Neural crest cell (in vitro differentiated cells): ENCODE measurements at regions not wholly inside any gene's neighbourhood (a gene's known extent, or its start where the extent isn't known, plus 50 kb on each side); places are given as distances from the start of the nearest gene placed in this dataset.

Experiments
- DNase-seq: peaks from one replicate; pipeline ENCODE4 v3.0.0; 2021; ENCODE audit warnings: low read depth, mixed read lengths, low spot score
- H3K27ac Mint-ChIP-seq: one replicate; pipeline ENCODE4 v1.8.0; 2021; ENCODE audit warnings: mild to moderate bottlenecking, mixed read lengths; ENCODE audit not compliant: unreplicated experiment
- H3K27me3 Mint-ChIP-seq: 2 replicates; pipeline ENCODE4 v1.8.0; 2021; ENCODE audit warnings: low read depth, mild to moderate bottlenecking, mixed read lengths
- H3K36me3 Mint-ChIP-seq: 2 replicates; pipeline ENCODE4 v1.8.0; 2021; ENCODE audit warnings: low read depth, mild to moderate bottlenecking, mixed read lengths
- H3K4me1 Mint-ChIP-seq: 2 replicates; pipeline ENCODE4 v1.8.0; 2021; ENCODE audit warnings: mixed read lengths
- H3K4me3 Mint-ChIP-seq: one replicate; pipeline ENCODE4 v1.8.0; 2021; ENCODE audit warnings: mild to moderate bottlenecking, mixed read lengths
- H3K9me3 Mint-ChIP-seq: 2 replicates; pipeline ENCODE4 v1.8.0; 2021; ENCODE audit warnings: mixed read lengths
- TF ChIP-seq, protein P1 (sequence below): fragments of 200-600 bp; sonication (generic); conservative IDR thresholded peaks from 2 replicates; pipeline ENCODE4 v1.5.0; 2021; ENCODE audit warnings: antibody characterized with exemption, mild to moderate bottlenecking

DNA sequence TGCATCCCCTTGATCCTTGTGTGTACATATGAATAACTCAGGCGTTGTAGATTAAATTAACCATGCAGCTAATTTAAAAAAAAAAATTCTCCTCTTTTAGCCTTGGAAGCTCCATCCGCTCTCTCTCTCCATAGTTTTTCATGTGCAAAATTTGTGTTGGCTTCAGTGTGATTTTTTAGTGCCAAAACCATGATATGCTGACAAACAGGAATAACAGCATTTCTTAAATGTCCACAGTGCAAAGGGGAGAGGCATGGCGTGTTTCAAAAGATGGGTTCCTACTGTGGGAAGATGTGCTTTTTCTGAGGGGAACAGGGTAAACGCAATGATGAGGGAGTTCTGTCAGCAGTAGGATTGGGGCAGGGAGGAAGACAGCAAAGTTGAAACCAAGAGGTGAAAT is 247.0 kb downstream of the ICOS start:
- no peak for DNase-seq
- H3K36me3 Mint-ChIP-seq: no peaks in the 10 kb centered on the region
- TF ChIP-seq, protein P1, sequence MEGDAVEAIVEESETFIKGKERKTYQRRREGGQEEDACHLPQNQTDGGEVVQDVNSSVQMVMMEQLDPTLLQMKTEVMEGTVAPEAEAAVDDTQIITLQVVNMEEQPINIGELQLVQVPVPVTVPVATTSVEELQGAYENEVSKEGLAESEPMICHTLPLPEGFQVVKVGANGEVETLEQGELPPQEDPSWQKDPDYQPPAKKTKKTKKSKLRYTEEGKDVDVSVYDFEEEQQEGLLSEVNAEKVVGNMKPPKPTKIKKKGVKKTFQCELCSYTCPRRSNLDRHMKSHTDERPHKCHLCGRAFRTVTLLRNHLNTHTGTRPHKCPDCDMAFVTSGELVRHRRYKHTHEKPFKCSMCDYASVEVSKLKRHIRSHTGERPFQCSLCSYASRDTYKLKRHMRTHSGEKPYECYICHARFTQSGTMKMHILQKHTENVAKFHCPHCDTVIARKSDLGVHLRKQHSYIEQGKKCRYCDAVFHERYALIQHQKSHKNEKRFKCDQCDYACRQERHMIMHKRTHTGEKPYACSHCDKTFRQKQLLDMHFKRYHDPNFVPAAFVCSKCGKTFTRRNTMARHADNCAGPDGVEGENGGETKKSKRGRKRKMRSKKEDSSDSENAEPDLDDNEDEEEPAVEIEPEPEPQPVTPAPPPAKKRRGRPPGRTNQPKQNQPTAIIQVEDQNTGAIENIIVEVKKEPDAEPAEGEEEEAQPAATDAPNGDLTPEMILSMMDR: no peak
- H3K27me3 Mint-ChIP-seq: no peaks in the 10 kb centered on the region
- H3K9me3 Mint-ChIP-seq: peaks cover under 1% of the 10 kb centered on the region
- H3K4me1 Mint-ChIP-seq: peaks cover 5% of the 10 kb centered on the region
- no peak overlapping the region for H3K4me3 Mint-ChIP-seq
- no peak overlapping the region for H3K27ac Mint-ChIP-seq

DNA sequence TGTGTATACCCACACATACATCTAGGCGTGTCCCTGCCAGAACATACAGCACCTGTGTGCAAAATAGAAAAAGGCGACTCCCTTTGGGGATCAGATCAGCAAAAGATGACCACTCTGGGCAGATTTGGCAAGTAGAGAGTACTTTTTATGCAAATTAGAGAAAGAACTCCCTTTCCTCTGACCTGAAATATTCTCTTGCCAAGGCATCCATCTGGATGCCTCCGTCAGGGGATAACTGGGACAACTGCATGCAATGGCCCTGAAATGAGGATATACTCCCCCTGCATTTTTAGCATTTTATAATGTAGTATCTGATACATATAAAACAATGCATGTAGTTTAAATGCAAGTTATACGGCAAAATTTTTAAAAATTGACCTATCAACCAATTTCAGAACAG is 247.7 kb downstream of the ICOS start:
- Mint-ChIP-seq H3K4me3 (no peak overlapping the region), H3K9me3 (peaks cover 3% of the 10 kb centered on the region), H3K36me3 (no peaks in the 10 kb centered on the region), H3K4me1 (peaks cover 5% of the 10 kb centered on the region), H3K27me3 (no peaks in the 10 kb centered on the region), H3K27ac (no peak overlapping the region)
- DNase-seq: no peak
- TF ChIP-seq, protein P1: no peak

DNA sequence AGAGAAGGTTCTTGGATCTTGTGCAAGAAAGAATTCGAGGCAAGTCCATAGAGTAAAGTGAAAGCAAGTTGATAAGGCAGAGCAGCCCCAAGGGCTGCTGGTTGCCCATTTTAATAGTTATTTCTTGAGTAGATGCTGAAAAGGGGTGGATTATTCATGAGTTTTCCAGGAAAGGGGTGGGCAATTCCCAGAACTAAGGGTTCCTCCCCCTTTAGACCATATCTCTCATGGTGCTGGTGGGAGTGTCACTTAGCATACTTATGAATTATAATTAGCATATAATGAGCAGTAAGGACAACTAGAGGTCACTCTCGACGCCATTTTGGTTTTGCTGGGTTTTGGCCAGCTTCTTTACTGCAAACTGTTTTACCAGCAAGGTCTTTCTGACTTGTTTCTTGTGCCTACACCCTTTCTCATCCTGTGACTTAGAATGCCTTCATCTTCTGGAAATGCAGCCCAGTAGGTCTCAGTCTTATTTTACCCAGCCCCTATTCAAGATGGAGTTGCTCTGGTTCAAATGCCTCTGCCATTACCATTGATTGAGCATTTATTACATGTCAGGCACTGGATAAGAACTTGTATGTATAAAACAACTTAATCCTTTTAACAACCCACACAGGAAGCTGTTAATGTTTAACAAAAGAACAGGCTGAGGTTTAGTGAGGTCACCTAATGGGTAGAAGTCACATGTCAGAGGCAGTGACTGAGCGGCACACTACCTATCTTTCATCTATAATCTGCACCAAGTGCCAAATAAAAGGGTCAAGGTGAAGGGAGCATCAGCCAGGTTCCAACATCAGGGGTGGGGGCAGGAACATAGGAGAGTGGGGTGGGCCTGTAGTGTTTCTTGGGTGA is 250.9 kb downstream of the ICOS start:
- Mint-ChIP-seq H3K27me3 (no peaks in the 10 kb centered on the region), H3K4me1 (no peaks in the 10 kb centered on the region), H3K27ac (no peak overlapping the region), H3K36me3 (no peaks in the 10 kb centered on the region), H3K4me3 (no peak overlapping the region), H3K9me3 (peaks cover 6% of the 10 kb centered on the region)
- DNase-seq: no peak
- TF ChIP-seq, protein P1: no peak

DNA sequence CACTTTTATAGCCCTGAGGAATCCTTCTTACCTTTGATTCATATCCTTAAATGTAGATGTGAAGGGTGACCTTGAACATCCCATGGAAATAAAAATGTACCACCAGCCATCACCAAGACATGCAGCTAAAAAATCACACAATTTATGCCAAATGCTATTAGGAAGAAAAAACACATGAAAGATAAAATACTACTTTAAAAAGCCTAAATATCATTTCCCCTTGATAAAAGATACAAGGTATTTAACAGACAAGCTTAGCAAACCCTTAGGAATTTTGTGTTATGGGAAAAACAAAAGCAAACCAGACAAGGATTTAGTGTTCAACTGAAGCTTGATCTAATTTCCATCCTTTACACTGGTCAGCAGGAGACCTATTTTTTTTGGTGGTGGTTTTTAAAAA is 255.0 kb downstream of the ICOS start:
- Mint-ChIP-seq H3K9me3 (peaks cover 6% of the 10 kb centered on the region), H3K4me3 (no peak overlapping the region), H3K36me3 (no peaks in the 10 kb centered on the region), H3K4me1 (peaks cover 10% of the 10 kb centered on the region), H3K27ac (no peak overlapping the region), H3K27me3 (no peaks in the 10 kb centered on the region)
- no peak for DNase-seq
- TF ChIP-seq, protein P1: no peak

DNA sequence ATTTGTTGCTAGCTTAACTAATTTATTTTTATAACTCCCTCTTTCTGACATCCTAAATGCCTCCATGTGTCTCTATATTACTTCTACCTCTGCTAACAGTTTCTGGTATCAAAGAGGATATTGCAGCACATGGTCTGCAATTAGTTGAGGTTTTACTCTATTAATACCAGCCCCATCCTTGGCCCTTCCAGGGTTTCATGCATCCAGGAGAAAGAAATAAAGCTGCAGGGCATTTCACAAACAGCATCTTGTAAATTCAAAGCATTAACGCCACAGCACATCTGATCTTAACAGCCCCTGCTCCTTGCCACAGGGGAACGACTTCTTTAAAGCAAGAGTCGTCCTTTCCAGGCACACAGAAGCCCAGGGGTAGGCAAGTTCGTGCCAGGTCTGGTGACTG is 258.9 kb downstream of the ICOS start:
- DNase-seq: no peak
- H3K27me3 Mint-ChIP-seq: no peaks in the 10 kb centered on the region
- H3K36me3 Mint-ChIP-seq: no peaks in the 10 kb centered on the region
- TF ChIP-seq, protein P1: no peak
- no peak overlapping the region for H3K4me3 Mint-ChIP-seq
- no peak overlapping the region for H3K27ac Mint-ChIP-seq
- H3K9me3 Mint-ChIP-seq: no peaks in the 10 kb centered on the region
- peaks cover 10% of the 10 kb centered on the region for H3K4me1 Mint-ChIP-seq
